CD4-positive, alpha-beta T cell treated with Interleukin-17A for 4 hours (primary cell): ENCODE measurements at regions not wholly inside any gene's neighbourhood (a gene's known extent, or its start where the extent isn't known, plus 50 kb on each side); places are given as distances from the start of the nearest gene placed in this dataset.
"Not testable (repeated sequence)": the region's sequence is repeated elsewhere in the genome, so short reads cannot be mapped to it uniquely, and the experiment has no call there.

Source experiments
- DNase-seq: peaks from one replicate; pipeline ENCODE4 v3.0.0-alpha.2; 2020; ENCODE audit warnings: mixed read lengths

DNA sequence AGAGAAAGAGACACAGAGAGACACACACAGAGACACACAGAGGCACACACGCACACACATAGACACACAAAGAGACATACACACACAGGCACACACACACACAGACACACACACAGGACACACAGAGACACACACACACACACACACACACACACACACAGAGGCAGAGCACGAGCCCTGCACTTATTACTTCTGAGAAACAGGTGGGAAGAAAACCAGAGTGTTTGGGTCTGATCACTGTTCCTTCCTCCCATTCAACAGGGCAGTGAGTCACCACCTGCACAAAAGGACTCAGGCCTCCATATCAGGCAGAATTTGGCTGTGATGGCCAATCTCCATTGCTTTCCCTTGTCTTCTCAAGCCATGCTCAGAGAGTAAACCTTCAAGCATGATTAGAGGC, 285.0 kb downstream of the ANAPC1 start:
- not testable (repeated sequence) for DNase-seq

GRCh38 chr2:111602259-111602658, 281.7 kb downstream of the ANAPC1 start:
- DNase-seq, result not testable (repeated sequence)

- not testable (repeated sequence) for DNase-seq
Measured at GRCh38 chr2:111605798-111606197, 278.2 kb downstream of the ANAPC1 start.

GRCh38 chr2:111606632-111607031, 277.4 kb downstream of the ANAPC1 start:
- DNase-seq, result not testable (repeated sequence)

GRCh38 chr2:111609146-111609844, 274.7 kb downstream of the ANAPC1 start:
- not testable (repeated sequence) for DNase-seq

DNA sequence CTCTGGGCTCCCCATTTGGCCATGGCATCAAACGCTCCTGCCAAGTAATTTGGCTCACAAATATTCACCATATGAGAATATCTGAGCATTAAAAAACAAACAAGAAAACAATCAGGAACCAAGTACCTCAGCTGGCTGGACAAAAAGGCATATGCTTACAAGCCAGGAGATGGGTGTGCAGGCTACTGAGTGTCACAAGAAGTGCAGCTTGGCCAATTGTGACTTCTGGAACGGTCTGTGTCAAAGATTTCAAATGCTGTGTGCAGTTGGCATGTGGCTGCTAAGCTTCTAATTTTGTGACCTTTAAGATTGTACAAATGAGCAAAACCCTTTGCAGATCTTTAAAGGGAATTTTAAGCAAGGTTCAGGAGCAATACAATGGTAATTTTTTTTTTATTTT, 274.0 kb downstream of the ANAPC1 start:
- not testable (repeated sequence) for DNase-seq

GRCh38 chr2:111616651-111617218, 267.3 kb downstream of the ANAPC1 start:
- DNase-seq, result no peak

GRCh38 chr2:111617299-111618225, 266.4 kb downstream of the ANAPC1 start:
- no peak for DNase-seq

GRCh38 chr2:111618226-111618977, 265.6 kb downstream of the ANAPC1 start:
- no peak for DNase-seq

DNA sequence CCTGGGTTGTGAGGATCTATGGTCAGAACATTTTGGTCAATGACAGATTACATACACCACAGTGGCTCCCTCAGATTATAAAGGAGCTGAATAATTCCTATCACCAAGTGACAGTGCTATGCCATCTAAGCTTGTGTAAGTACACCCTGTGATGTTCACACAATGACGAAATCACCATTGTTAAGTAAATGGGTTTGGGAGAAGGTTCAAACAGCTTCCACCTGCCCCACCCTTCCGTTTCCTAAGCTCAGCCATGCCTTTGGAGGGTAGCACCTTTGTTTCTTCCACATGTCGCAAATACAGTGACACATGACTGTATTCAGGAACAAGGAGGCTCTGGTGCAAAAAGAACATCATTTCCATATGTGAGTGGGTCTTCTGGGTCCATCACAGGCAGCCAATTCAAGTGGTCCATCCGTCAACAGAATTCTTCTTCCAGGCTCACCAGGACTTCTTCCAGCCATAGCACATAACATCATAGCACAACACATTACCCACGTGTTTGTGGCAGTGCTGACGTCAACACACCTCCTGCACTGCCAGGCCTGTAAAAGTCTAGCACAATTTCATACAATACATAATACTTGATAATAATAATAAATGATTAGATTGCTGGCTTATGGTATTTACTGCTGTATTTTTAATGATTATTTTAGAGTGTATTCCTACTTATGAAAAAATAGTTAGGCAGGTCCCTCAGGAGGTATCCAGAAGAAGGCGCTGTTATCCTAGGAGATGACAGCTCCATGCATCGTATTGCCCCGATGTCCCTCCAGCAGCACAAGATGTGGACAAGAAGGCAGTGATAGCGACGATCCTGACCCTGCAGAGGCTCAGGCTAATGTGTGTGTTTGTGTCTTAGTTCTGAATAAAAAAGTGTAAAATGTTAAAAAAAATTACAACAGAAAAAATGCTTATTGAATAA, 264.8 kb downstream of the ANAPC1 start:
- DNase-seq, result no peak

DNA sequence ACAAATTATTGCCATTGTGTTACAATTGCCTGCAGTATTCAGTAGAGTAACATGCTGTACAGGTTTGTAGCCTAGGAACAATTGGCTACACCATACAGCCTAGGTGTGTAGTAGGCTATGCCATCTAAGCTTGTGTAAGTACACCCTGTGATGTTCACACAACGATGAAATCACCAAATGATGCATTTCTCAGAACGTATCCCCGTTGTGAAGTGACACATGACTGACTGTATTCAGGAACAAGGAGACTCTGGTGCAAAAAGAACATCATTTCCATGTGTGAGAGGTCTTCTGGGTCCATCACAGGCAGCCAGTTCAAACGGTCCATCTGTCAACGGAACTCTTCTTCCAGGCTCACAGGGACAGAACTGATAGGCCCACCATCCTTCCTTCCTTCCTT, 263.7 kb downstream of the ANAPC1 start:
- no peak for DNase-seq

DNA sequence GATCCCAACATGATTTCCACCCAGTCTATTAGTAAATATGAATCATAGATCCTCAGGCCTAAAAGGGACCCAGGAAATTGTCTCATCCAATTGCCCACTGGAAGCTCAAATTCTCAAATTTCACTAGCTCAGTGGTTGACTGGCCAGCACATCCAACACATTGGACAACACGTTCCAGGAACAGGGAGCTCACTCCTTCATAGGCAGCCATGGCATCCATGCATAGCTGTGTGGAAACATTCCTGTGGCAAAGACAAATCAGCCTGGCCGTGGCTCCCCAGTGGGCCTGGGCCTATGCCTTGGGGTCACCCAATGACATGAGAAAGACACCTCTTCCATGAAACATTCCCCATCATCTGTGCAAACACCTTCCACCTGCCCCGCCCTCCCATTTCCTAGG, 261.1 kb downstream of the ANAPC1 start:
- no peak for DNase-seq

GRCh38 chr2:111623380-111623779, 260.6 kb downstream of the ANAPC1 start:
- no peak for DNase-seq

- no peak for DNase-seq
Measured at GRCh38 chr2:111624411-111625156, 259.4 kb downstream of the ANAPC1 start.

DNA sequence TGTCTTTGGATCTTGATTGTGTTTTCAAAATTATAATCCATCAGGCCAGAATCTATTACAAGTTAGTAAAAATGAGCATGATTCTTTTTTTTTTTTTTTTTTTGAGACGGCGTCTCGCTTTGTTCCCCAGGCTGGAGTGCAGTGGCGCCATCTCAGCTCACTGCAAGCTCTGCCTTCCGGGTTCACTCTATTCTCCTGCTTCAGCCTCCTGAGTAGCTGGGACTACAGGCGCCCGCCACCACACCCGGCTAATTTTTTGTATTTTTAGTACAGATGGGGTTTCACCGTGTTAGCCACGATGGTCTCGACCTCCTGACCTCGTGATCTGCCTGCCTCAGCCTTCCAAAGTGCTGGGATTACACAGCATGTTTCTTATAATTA, 258.8 kb downstream of the ANAPC1 start:
- not testable (repeated sequence) for DNase-seq

- no peak for DNase-seq
Measured at GRCh38 chr2:111626037-111626864, 257.7 kb downstream of the ANAPC1 start.

GRCh38 chr2:111626865-111627163, 257.2 kb downstream of the ANAPC1 start:
- DNase-seq, result no peak

GRCh38 chr2:111627256-111627655, 256.7 kb downstream of the ANAPC1 start:
- DNase-seq, result no peak

DNA sequence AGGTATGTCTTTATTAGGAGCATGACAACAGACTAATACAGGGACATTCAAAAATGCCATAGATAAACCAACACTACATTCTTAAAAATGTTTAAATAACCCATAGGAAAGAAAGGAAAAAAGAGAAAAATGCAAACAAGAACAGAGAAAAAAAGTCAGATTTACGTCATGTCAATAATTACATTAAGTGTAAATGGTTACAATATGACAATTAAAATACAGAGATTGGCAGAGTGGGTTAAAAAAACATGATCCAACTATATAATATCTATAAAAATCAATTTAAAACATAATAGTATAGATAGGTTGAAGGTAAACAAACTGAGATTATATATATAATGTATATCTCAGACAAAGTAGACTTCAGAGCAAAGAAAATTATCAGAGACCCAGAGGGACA, 255.8 kb downstream of the ANAPC1 start:
- DNase-seq, result no peak

- DNase-seq, result no peak
Measured at GRCh38 chr2:111629983-111630382, 254.0 kb downstream of the ANAPC1 start.
